ENCODE measurements at regions not wholly inside any gene's neighbourhood (a gene's known extent, or its start where the extent isn't known, plus 50 kb on each side); places are given as distances from the start of the nearest gene placed in this dataset.

DNA sequence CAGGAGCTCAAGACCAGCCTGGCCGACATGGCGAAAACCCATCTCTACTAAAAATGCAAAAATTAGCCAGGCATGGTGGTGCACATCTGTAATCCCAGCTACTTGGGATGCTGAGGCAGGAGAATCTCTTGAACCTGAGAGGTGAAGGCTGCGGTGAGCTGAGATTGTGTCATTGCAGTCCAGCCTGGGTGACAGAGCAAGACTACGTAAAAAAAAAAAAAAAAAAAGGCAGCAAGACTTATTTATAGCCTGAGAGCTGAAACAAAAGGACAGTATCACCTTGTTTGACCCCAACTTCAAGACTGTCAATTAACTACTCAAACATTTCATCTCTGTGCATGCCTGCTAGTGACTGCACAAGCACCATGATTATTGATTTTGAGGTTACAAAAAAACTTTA, 478.9 kb upstream of the GBE1 start:
- TF ChIP-seq CTCF (IDR thresholded peaks at IDR 0.05) (no peak), POLR2A (IDR thresholded peaks at IDR 0.05) (no peak)

All from heart left ventricle (tissue), 13 donors.